ENCODE measurements at regions not wholly inside any gene's neighbourhood (a gene's known extent, or its start where the extent isn't known, plus 50 kb on each side); places are given as distances from the start of the nearest gene placed in this dataset.

- Mint-ChIP-seq H3K27me3 (peaks cover 2% of the 10 kb centered on the region), H3K36me3 (ENCODE audit: low read depth) (no peaks in the 10 kb centered on the region), H3K4me1 (ENCODE audit: low read depth) (no peaks in the 10 kb centered on the region), H3K9me3 (peaks cover 2% of the 10 kb centered on the region), H3K27ac (no peak overlapping the region), H3K4me3 (no peak overlapping the region)
- POLR2A ChIA-PET: interaction anchor here (0.8 kb wide), 1 partner anchor 501 kb away, joined by 3 read pairs; no protein-coding TSS in a partner anchor
- CTCF ChIA-PET: no interaction called here
- TF ChIP-seq CTCF (IDR thresholded peaks at IDR 0.05): no peak
- intact Hi-C loops (cut with micrococcal nuclease): no loop called here
- ATAC-seq (no peak), DNase-seq (no peak)
Observed at GRCh38 chr17:72488555-72489271, 367.9 kb downstream of the SOX9 start.

DNA sequence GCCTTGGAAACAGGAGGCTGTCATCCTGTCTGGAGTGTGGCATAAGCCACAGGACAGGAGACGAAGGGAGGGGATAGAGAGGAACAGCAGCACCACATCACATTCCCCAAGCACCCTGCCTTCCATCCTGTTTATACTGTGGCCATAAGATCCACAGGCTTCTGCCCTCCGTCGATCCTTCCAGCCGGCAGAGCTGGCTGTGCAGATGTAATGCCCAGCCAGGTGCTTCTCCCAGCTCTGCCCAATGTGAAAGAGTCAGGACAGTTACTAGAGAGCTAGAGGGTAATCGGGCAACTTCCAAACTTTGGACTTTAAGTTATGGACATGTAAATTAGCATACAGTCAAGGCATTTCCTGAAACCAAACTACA lies 368.4 kb downstream of the SOX9 start:
- no peak for DNase-seq
- Mint-ChIP-seq H3K4me3 (no peak overlapping the region), H3K4me1 (ENCODE audit: low read depth) (no peaks in the 10 kb centered on the region), H3K9me3 (peaks cover 2% of the 10 kb centered on the region), H3K36me3 (ENCODE audit: low read depth) (no peaks in the 10 kb centered on the region), H3K27me3 (peaks cover 5% of the 10 kb centered on the region), H3K27ac (no peak overlapping the region)
- CTCF ChIA-PET: no interaction called here
- no peak for ATAC-seq
- intact Hi-C loops (cut with micrococcal nuclease): no loop called here
- TF ChIP-seq CTCF (IDR thresholded peaks at IDR 0.05): no peak
- POLR2A ChIA-PET: no interaction called here

DNA sequence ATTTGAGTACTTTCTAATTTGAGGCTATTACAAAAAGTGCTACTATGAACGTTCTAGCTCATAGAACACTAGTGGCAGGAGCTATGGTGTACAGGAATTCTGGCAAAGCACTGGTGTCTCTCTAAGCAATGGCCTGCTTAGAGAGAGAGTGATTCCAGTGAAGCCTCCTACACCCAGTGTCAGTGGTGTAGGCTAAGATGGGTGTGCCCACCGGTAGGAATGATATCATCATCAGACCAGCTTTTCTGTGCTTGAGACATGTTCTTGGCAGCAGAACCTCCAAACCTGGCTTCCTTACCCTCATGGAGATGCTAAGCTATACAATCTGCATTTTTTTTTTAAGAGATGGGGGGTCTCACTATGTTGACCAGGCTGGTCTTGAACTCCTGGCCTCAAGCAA lies 370.3 kb downstream of the SOX9 start:
- H3K36me3 Mint-ChIP-seq (ENCODE audit: low read depth): no peaks in the 10 kb centered on the region
- CTCF ChIA-PET: no interaction called here
- H3K27me3 Mint-ChIP-seq: peaks cover 5% of the 10 kb centered on the region
- peaks cover 2% of the 10 kb centered on the region for H3K9me3 Mint-ChIP-seq
- DNase-seq: no peak
- H3K4me3 Mint-ChIP-seq: no peak overlapping the region
- no peak overlapping the region for H3K27ac Mint-ChIP-seq
- POLR2A ChIA-PET: interaction anchor here (0.6 kb wide), 1 partner anchor 28 kb away, joined by 3 read pairs; no protein-coding TSS in a partner anchor
- TF ChIP-seq CTCF (IDR thresholded peaks at IDR 0.05): no peak
- intact Hi-C loops (cut with micrococcal nuclease): no loop called here
- H3K4me1 Mint-ChIP-seq (ENCODE audit: low read depth): no peaks in the 10 kb centered on the region
- no peak for ATAC-seq

DNA sequence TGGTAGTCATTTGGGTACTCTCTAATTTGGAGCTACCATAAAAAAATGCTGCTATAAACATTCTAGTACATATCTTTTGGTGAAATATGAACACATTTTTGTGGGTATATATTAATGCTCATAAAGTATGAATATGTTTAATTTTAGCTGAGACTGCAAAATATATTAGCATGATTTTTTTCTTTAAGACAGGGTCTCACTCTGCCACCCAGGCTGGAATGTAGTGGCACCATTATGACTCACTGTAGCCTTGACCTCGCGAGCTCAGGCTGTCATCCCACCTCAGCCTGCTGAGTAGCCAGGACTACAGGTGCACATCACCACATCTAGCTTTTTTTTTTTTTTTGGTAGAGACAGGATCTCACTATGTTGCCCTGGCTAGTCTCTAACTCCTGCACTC lies 371.7 kb downstream of the SOX9 start:
- ChIA-PET CTCF (no interaction called here), POLR2A (no interaction called here)
- intact Hi-C loops (cut with micrococcal nuclease): no loop called here
- DNase-seq (no peak), ATAC-seq (no peak)
- no peak for TF ChIP-seq CTCF (IDR thresholded peaks at IDR 0.05)
- Mint-ChIP-seq H3K27me3 (peaks cover 3% of the 10 kb centered on the region), H3K4me1 (ENCODE audit: low read depth) (no peaks in the 10 kb centered on the region), H3K36me3 (ENCODE audit: low read depth) (no peaks in the 10 kb centered on the region), H3K4me3 (no peak overlapping the region), H3K9me3 (peaks cover 2% of the 10 kb centered on the region), H3K27ac (no peak overlapping the region)

DNA sequence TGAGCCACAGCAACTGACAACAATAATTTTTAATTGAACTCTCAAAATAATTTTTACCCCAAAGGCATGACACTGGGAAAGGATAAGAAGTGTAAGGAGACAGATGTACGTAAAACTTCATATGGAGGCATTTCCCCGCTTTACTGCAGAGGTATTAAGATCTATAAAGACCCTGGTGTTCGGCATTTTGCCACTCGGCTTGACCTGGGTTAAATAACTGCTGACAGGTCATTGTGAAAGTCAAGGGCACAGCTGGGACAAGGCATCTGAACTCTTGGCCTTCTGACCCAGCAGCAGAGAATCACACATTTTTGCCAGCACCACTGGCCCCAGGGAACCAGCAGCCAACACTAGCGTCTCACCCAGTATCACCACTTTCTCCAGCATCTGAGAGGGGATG lies 372.1 kb downstream of the SOX9 start:
- CTCF ChIA-PET: no interaction called here
- peaks cover 3% of the 10 kb centered on the region for H3K27me3 Mint-ChIP-seq

More for the DNA sequence above, 372.1 kb downstream of the SOX9 start:
- intact Hi-C loops (cut with micrococcal nuclease): no loop called here
- no peak for DNase-seq
- POLR2A ChIA-PET: no interaction called here
- H3K4me1 Mint-ChIP-seq (ENCODE audit: low read depth): no peaks in the 10 kb centered on the region
- H3K9me3 Mint-ChIP-seq: peaks cover 2% of the 10 kb centered on the region
- H3K27ac Mint-ChIP-seq: no peak overlapping the region
- H3K36me3 Mint-ChIP-seq (ENCODE audit: low read depth): no peaks in the 10 kb centered on the region
- no peak for TF ChIP-seq CTCF (IDR thresholded peaks at IDR 0.05)
- no peak overlapping the region for H3K4me3 Mint-ChIP-seq
- ATAC-seq: no peak

Measured in activated CD8-positive, alpha-beta T cell treated with anti-CD3 and anti-CD28 coated beads for 36 hours (primary cell).